ENCODE measurements at regions not wholly inside any gene's neighbourhood (a gene's known extent, or its start where the extent isn't known, plus 50 kb on each side); places are given as distances from the start of the nearest gene placed in this dataset.
A peak's percentile ranks its signal among the peaks of the same experiment; 100 is the strongest.

DNA sequence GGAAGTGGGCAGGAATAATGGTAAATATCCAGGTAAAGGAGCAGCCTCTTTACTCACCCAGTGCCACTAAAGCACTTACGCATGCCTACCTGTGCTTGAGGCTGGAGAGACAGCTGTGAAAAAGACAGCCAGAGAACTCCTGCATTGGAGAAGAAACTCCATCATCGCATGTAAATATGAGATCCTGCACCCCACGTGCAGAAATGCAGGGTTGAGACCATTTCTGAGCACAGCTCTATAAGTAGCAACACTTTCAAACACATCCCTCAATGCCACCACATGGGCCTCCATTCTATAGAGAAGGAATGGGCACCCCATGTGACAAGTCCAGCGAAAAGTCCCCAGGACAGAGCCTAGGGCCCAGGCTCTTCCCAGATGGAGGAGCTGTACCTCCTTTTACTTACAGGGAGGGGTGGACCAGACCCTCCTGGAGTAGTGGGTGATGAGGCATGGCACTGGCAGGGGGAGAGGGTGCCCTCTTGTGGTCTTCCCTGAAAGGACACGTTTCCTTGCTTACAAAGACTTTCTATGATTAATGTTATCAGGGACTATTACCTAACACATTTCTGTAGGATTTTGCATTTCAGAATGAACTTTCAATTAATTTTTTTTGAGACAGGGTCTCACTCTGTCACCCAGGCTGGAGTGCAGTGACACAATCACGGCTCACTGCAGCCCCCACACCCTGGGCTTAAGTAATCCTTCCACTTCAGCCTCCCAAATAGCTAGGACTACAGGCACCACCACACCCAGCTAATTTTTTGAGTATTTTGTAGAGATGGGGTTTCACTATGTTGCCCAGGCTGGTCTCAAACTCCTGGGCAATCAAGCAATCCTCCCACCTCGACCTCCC is 55.3 kb upstream of the IL17B start:
- TF ChIP-seq, protein P1, sequence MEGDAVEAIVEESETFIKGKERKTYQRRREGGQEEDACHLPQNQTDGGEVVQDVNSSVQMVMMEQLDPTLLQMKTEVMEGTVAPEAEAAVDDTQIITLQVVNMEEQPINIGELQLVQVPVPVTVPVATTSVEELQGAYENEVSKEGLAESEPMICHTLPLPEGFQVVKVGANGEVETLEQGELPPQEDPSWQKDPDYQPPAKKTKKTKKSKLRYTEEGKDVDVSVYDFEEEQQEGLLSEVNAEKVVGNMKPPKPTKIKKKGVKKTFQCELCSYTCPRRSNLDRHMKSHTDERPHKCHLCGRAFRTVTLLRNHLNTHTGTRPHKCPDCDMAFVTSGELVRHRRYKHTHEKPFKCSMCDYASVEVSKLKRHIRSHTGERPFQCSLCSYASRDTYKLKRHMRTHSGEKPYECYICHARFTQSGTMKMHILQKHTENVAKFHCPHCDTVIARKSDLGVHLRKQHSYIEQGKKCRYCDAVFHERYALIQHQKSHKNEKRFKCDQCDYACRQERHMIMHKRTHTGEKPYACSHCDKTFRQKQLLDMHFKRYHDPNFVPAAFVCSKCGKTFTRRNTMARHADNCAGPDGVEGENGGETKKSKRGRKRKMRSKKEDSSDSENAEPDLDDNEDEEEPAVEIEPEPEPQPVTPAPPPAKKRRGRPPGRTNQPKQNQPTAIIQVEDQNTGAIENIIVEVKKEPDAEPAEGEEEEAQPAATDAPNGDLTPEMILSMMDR (IDR thresholded peaks at IDR 0.05; ENCODE audit: insufficient read depth, low read length), result peak; percentile 64
- TF ChIP-seq, protein P2, sequence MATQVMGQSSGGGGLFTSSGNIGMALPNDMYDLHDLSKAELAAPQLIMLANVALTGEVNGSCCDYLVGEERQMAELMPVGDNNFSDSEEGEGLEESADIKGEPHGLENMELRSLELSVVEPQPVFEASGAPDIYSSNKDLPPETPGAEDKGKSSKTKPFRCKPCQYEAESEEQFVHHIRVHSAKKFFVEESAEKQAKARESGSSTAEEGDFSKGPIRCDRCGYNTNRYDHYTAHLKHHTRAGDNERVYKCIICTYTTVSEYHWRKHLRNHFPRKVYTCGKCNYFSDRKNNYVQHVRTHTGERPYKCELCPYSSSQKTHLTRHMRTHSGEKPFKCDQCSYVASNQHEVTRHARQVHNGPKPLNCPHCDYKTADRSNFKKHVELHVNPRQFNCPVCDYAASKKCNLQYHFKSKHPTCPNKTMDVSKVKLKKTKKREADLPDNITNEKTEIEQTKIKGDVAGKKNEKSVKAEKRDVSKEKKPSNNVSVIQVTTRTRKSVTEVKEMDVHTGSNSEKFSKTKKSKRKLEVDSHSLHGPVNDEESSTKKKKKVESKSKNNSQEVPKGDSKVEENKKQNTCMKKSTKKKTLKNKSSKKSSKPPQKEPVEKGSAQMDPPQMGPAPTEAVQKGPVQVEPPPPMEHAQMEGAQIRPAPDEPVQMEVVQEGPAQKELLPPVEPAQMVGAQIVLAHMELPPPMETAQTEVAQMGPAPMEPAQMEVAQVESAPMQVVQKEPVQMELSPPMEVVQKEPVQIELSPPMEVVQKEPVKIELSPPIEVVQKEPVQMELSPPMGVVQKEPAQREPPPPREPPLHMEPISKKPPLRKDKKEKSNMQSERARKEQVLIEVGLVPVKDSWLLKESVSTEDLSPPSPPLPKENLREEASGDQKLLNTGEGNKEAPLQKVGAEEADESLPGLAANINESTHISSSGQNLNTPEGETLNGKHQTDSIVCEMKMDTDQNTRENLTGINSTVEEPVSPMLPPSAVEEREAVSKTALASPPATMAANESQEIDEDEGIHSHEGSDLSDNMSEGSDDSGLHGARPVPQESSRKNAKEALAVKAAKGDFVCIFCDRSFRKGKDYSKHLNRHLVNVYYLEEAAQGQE (IDR thresholded peaks at IDR 0.05; ENCODE audit: insufficient replicate concordance, low read depth), result no peak
- no peak for TF ChIP-seq POLR2AphosphoS5 (IDR thresholded peaks at IDR 0.05; ENCODE audit: low read depth)
- no peak for TF ChIP-seq GABPA (IDR thresholded peaks at IDR 0.05; ENCODE audit: low read depth)
- no peak for TF ChIP-seq SPI1 (IDR thresholded peaks at IDR 0.05; ENCODE audit: borderline replicate concordance, low read depth)
